ENCODE measurements at regions not wholly inside any gene's neighbourhood (a gene's known extent, or its start where the extent isn't known, plus 50 kb on each side); places are given as distances from the start of the nearest gene placed in this dataset.
"Not testable (repeated sequence)": the region's sequence is repeated elsewhere in the genome, so short reads cannot be mapped to it uniquely, and the experiment has no call there.

DNA sequence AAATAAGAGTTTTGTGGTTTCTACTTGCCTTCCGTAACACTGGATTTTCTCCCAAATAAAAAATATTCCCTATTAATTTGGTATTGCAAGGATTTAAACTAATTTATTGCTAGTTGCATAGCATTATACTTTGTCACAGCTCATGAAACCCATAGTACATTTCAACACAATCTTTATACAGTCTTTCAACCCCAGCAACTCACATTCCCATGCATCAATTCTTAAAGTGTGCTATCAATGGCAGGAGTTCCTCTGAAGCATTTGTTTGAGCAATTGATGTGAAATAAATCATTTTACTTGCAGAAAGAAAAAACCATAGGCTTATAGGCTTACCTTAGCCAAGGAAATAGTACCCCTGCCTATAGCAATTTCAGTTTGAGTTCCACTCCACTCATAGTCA, 251.9 kb downstream of the PAPSS1 start:
- no peak for DNase-seq

DNA sequence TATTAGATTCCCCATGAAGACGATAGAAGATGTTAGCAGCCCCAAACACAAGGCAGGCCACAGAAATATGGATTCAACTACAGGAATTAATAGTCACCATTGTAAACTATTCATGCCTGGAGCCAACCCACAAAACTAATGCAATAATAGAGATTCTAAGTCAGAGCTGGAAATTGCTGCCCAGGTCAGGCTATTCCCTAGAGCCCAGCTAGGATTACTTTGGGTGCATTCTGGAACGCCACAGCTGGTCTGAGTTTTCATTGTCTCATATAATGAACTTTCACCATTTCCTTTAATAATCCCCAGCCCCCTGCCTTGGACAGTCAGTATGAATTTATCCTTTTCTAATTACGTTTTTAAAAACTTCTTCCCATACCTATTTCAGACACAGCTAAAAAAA, 252.6 kb downstream of the PAPSS1 start:
- no peak for DNase-seq

DNA sequence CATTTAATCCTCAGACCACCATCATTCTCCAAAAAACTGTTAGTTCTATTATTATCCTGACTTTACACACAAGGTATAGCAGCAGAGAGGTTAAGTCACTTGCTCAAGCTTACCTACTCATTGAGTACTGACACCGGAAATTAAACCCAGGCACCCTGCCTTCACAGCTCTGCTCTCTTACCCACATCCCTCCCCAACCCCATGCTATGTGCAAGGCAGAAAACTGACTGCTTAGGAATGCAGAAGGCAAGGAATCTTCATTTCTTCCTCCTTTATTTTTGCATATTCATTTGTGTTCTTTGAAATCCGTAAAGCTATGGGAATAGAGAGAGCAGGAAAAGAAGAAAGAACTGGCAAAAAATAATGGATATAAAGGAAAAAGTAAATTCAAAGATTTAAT, 261.8 kb downstream of the PAPSS1 start:
- DNase-seq = no peak

DNA sequence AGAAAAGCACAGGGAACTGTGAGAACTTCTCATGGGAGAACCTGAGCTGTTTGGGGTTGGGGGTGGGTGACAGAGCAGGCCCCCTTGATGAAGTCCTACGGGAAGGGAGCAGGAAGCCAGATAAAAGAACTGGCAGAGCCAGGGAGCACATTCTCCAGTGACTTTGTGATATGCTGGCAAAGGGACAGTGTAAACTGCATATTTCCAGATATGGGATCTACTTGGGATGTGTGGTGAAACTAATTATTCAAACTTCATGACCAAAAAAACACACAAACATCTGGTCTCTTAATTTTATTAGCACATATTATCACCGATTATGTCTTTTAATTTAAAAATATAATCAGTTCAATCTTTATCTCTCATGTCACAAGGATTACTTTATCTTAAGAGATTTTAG, 266.0 kb downstream of the PAPSS1 start:
- no peak for DNase-seq

DNA sequence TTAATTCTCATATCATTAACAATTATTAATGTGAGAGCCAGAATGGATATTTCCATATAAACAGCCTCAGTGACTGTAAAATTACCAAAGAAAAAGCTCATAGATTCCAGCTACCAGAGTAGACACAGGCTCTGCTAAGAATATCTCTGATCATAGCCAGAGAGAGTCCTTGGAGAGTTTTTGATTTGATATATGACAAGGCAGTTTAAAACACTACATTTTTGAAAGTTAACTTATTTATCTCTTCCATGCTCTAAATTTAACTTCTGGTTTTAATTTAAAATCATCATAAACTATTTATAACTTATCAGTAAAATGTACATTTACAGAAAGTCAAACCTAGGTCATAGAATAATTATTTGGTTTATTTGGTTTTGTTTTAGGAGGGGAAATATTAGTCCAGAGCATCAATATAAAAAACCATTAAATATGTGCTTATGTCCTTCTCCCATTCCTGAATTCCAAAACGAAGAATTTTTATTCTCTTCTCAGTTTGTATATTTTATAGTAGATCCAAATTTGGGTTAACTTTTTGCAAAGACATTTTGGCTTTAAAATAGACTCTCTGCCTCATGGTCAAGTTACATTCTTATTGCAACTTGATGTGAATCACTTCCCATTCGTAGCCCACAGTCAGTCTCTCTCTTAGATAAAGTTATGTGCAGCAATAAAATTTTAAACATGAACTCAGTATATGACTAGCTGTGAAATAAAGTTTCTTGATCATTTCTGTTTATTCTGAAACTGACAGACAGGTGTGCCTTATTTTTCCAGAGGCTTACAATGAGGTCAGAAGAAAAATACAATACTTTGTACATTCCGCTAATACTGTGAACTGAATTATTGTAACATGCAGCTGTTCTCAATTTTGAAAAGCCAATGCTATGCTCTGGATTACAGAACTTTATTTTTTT, 267.1 kb downstream of the PAPSS1 start:
- no peak for DNase-seq

DNA sequence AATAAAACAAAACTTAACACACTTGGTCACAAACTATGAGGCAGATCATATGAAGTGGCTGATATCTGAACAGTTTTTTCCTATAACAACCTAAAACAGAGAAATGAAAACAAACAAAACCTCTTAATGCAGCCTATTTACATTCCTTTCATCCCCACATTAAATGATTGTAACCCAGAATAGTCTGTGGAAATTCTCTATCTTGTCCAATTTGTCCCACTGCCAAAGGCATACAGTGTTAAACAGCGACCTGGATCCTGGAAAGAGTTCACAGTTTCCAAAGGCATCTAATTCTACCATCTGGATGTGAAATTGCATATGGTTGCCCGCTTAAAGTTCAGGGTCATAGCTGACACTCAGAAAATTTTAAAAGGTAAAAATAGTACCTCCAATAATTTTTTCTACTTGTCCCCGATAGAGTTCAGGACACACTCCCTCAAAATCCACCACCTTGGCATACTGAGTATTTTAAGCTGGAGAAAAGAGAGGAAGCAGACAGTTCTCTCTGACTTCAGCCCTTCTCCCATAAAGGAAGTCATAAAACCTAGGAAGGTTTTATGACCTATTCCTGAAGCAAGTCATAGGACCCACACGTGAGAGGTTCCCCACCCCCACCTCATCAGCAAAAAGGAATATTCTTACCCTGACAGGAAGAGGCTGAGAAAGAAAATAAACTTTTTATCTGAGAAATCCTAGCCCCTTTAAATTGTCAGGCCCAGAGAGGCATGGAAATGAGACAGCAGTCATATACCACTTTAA, 270.2 kb downstream of the PAPSS1 start:
- DNase-seq = peak in 1 of 2 experiments; percentile 21

DNA sequence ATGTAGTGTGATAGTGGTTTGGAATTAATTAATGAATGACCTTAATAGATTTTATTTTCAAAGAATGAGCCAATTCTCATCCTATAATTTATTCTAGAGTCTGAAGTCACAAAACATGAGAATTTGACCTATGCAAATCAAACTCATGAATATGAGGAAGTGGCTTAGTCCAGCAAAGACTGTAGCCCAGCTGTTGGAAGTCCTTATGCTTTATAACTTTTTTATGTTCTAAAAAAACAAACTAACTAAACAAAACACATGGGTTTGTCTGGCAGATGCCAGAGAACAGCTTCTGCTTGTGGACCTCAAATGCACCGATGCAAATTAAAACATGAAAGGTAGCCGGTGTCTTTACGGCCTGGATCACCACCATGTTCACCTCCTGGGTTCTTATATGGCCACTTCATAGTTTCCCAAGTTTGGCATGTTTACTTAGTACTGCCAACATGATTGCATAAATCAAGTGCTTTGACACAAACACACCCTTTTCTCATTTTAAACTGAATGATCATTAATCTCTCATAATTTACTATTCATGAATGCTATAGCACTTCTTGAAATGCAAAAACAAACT, 277.4 kb downstream of the PAPSS1 start:
- no peak for DNase-seq

DNA sequence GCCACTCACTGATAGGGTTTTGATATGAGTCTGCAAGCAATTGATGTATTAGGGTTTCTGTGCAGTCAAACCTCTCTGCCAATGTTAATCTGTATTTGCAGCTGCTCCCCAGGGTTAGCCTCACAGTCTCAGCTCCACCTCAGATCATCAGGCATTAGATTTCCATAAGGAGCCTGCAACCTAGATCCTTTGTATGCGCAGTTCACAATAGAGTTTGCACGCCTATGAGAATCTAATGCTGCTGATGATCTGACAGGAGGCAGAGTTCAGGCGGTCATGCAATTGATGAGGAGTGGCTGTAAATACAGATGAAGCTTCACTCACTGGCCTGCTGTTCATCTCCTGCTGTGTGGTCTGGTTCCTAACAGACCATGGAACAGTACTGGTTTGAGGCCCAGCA, 280.6 kb downstream of the PAPSS1 start:
- DNase-seq = no peak

DNA sequence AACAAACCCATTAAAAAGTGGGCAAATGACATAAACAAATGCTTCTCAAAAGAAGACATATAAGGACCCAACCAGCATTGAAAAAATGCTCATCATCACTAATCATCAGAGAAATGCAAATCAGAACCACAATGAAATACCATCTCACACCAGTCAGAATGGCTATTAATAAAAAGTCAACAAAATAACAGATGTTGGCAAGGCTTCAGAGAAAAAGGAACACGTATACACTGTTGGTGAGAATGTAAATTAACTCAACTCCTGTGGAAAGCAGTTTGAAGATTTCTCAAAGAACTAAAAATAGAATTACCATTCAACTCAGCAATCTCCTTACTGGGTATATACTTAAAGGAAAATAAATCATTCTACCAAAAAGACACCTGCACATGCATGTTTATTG, 283.6 kb downstream of the PAPSS1 start:
- DNase-seq = not testable (repeated sequence)

DNA sequence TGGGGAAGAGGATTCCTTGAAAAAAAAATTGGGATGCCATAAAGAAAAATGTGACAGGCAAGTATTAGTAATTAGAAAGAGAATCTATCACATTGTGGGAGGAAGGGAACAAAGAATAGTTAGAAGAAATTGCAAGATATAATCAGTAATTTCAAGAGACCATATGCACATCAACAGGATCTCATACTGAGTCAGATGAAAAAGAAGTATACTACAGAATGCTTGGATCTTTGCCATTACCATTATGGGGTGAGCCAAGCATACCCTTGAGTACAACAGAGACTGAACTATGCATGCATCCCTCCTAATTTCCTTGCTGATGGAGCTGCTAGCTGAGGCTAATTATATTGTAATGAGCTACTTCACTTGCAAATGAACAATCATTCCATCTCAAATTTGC, 287.6 kb downstream of the PAPSS1 start:
- DNase-seq = no peak

DNA sequence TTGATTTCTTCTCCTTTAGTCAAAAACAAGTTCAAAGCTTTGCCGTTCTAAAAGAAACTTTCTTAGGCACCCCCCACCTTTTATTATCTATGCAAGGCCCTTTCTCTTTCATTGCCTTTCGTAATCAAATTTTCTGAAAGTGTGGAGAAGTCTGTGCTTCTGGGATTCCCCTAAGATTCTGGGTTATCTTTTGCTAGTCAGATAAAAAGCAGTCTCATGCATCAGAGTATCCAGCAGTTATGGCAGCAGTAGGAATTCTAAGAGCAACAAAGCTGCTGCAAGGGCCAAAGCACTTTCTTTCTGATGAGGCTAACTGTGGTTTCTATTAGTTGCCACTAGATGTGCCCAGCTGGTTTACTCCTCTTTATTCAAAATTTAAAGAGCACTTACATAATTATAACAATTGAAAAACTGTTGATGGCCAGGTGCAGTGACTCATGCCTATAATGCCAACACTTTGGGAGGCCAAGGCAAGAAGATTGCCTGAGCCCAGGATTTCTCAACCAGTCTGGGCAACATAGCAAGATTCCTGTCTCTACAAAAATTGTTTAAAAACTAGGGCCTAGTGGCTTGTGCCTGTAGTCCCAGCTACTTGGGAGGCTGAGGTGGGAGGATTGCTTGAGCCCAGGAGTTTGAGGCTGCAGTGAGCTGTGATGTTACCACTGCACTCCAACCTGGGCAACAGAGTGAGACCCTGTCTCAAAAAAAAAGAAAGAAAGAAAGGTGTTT, 296.2 kb downstream of the PAPSS1 start:
- DNase-seq = no peak

DNA sequence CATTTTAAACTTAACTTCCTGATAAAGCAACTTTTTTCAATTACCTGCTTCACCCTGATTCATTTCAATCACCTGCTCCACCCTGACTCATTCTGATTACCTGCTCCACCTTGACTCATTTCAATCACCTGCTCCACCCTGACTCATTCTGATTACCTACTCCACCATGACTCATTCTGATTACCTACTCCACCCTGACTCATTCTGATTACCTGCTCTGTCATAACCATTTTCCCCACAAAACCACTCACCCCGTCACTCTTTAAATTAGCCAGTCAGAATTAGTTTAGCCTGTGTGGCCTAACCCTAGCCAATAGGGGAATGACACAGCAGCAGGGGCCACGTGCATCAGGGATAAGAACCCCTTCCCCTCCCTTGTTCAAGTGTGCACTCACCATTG, 300.5 kb downstream of the PAPSS1 start:
- DNase-seq = not testable (repeated sequence)

DNA sequence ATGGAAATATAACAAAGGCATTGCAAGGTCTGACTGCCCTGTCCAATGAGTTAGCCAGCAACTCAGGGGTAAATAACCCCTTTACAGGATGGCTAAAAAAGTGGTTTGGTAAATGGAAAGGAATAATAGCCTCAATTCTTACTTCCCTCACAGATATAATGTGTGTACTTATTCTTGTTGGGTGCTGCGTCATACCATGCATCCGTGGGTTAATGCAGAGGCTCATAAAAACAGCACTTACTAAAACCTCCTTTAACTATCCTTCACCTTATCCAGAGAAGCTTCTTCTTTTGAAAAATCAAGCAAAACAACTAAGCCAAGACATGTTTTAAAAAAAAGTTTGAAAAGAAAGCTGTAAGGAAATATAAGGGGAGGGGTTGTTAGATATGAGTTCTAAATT, 301.0 kb downstream of the PAPSS1 start:
- DNase-seq = no peak

DNA sequence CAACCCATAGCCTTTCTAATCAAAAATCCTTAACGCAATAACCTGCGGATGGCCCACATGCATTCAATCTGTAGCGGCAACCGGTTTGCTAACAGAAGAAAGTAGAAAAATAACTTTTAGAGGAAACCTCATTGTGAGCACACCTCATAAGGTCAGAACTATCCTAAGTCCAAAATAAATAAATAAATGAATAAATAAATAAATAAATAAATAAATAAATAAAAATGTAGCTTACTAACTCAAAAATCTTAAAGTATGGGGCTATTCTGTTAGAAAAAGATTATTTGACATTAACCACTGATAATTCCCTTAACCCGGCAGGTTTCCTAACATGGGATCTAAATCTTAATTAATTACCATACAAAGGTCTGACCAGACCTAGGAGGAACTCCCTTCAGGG, 304.5 kb downstream of the PAPSS1 start:
- not testable (repeated sequence) for DNase-seq

DNA sequence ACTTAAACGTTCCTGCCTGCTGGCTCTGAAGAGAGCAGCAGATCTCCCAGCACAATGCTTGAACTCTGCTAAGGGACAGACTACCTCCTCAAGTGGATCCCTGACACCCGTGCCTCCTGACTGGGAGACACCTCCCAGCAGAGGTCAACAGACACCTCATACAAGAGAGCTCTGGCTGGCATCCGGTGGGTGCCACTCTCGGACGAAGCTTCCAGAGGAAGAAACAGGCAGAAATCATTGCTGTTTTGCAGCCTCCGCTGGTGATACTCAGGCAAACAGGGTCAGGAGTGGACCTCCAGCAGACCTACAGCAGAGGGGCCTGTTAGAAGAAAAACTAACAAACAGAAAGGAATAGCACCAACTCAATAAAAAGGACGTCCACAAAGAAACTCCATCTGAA, 310.2 kb downstream of the PAPSS1 start:
- not testable (repeated sequence) for DNase-seq

DNA sequence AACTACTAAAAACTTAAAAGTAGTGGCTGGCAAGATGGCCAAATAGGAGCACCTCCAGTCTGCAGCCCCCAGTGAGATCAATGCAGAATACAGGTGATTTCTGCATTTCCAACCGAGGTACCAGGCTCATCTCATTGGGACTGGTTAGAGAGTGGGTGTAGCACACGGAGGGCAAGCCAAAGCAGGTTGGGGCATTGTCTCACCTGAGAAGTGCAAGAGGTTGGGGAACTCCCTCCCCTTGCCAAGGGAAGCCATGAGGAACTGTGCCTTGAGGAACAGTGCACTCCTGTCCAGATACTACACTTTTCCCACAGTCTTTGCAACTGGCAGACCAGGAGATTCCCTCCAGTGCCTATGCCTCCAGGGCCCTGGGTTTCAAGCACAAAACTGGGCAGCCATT, 311.1 kb downstream of the PAPSS1 start:
- no peak for DNase-seq

DNA sequence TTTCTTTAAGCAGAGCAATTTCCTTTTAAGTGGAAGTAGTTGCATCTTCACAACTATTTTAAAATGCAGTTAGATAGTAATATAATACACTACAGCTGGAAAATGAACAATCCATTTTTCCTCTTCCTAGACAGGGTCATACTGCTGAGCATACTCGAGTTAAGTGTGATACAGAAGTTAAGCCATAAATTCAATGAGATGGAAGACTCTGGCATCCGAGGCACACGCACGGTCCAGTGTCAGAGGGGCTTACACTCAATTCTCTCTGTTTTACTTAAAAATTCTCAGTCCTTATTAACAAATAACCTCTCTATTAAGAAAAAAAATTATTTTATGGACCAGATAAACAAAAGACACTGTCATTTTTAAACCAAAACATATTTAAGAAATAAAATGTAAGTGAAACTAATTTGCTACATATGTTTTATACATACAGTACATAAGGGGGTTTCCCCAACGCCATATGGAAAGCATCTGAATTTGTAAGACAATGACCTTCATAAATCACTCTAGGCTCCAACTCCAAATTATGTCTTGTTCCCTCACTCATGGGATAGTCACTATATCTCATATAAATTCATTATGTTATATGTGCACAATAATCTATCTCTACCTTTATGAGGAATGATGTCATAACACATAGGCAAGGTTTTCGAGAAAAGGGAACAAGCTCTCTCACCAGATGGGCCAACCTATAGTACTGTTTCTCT, 315.3 kb downstream of the PAPSS1 start:
- DNase-seq = no peak

DNA sequence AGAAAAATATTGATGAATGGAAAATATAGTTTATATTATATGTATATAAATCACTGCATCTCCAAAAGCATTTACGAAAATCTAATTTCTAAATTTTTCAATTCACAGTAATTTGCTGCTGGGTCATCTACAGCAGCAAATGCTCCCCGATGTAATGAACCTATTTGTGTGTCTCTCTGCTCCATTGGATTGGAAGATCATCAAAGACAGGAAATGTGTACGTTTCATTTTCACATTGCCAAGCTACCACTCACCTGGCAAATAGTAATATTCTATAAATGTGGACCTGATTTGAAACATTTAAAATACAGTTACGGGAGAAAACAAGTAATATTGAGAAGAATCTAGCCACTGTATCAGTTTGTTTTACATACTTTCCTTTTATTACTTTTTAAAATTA, 317.7 kb downstream of the PAPSS1 start:
- no peak for DNase-seq

DNA sequence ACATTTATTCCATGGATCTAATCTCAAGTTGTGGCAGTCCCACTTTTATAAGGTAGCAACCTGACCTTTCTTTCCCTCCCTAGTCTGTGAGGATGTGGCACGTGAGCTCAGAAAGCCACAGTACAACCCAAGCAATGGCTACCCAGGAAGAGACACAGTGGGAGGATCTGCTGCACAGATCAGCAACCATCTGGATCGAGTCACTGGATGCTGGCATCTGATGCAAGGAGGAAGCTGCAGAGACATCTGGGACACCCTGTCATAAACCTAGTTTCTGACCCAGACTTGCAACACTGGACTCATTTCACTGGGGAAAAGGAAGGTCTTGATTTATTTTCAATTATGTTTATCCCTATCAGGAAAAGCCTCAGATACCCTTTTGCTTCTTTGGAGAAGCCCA, 327.1 kb downstream of the PAPSS1 start:
- no peak for DNase-seq

DNA sequence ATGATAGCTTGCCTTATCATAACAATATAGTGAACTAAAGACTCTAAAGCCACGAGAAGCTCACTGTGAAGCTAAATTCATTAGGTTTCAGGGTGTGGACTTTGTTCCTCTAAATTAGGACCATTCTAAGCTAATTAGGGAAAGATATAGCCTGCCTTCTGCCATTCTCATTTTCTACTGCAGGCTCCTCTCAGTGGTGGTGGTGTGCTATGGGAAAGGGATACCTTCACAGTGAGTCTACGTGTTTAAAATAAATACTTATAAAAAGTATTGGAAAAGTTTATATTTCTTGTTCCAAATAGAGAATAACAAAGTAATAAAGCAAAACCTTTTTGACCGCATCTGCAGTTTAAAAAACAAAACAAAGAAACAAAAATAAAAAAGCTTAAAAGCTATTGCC, 327.7 kb downstream of the PAPSS1 start:
- DNase-seq = no peak

DNA sequence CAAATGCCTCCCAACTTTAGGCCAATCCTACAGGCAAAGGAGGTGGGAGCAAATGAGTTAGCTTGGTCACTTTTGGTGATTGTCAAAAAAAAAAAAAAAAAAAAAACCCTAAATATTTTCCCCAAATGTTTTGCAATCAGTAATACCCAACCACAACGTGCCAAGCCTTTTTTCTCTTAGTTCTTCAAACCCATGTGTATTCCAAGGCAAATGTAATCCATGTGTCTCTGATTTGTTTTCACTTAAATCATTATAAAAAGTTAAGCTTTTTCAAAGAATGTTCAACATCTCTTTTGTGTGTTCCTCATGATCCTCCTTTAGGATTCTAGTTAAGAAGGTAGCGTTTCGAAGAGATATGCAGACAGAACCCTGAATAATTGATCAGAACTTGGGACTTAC, 328.4 kb downstream of the PAPSS1 start:
- no peak for DNase-seq

DNA sequence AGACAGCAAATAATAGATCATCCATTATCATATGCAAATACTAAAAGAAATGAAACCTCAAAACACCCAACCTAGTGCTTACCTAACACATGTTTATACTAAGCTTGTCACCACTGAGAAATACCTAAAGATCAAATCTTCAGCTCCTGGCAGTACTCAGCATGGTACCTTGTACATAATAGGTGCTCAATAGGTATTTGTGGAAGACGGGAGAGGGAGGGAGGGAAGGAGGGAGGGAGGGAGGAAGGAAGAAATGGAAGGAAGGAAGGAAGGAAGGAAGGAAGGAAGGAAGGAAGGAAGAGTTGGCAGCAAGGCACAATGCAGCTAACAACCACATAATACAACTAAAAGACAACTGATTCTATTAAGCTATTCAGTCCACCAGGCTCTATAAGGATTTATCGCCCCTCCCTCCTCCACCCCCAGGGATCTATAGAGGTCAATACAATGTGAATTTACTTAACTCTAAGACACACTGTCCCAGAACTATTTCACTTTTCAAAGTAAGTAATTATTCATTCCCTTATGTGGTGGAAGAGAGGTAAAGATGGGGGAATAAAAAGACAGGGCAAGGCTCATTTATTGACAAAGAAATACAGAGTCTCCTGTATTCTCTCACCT, 328.9 kb downstream of the PAPSS1 start:
- DNase-seq = no peak
